ENCODE measurements at regions not wholly inside any gene's neighbourhood (a gene's known extent, or its start where the extent isn't known, plus 50 kb on each side); places are given as distances from the start of the nearest gene placed in this dataset.

GRCh38 chr11:92409355-92409754 is 184.7 kb downstream of the FAT3 start:
- TF ChIP-seq CTCF (IDR thresholded peaks at IDR 0.05; ENCODE audit: insufficient read depth, low read length, poor library complexity, severe bottlenecking) (no peak), EZH2phosphoT487 (conservative IDR thresholded peaks at IDR 0.05; ENCODE audit: low read length) (no peak)

Data from SU-DHL-6 (cell line).